Activated CD4-positive, CD25-positive, alpha-beta regulatory T cell treated with anti-CD3 and anti-CD28 coated beads, Interleukin-2, amount 50 U/mL, for 24 hours (primary cell): ENCODE measurements at regions not wholly inside any gene's neighbourhood (a gene's known extent, or its start where the extent isn't known, plus 50 kb on each side); places are given as distances from the start of the nearest gene placed in this dataset.
A peak's percentile ranks its signal among the peaks of the same experiment; 100 is the strongest.

Source experiments
- ATAC-seq, 2 donors: fragments of 150-1000 bp; cut with Tn5 transposase; one replicate each; pipeline ENCODE4 v1.10.0; 2021; ENCODE audit warnings: mild to moderate bottlenecking in 1 of 2, moderate library complexity in 1 of 2

DNA sequence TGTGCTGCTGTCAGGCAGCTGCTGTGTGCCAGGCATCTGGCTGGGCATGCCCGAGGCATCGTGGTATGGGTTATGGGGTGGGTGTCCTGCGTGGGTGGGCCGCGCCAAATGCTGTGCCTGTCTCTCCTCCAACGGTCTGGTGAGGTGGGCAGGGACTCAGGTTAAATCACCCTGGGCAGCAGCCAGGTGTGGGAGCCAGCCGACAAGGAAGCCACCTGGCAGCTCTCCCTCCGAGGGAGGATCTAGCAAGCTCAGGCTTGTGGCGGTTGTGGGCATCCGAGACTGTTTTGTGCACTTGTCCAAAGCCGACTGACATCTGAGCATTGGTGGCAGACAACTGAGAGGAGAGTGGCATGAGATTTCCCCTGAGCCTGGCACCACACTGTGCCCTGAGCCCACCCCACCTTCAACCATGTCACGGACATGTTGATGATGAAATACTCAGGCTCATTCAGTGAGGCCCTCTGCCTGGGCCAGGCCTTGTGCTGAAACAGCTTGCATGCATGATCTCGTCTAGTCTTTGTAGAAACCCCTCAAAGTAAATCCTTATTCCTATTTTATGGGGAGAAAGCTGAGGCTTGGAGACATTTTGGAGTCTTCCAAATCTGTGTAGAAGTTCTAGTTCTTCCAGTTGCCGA, 181.8 kb upstream of the MYL2 start:
- ATAC-seq: no peak

DNA sequence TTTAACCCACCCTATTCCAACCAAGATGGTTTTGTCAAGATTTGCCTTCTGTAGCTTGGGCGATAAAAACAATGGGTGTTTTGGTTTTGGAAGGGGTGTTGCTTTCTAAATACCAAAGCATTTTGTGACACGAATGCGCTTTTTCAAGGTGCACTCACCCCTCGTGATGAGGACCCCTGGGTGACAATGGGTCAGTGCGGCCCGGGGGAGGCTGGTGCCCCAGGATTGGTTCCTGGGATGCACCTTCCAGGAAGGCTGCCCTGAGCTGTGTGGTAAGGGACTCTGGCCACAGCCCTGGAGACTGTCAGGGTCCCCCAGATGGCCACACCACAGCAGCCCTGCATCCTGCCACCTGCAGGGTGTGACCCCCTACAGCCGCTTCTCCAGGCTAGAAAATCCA, 180.6 kb upstream of the MYL2 start:
- no peak for ATAC-seq

DNA sequence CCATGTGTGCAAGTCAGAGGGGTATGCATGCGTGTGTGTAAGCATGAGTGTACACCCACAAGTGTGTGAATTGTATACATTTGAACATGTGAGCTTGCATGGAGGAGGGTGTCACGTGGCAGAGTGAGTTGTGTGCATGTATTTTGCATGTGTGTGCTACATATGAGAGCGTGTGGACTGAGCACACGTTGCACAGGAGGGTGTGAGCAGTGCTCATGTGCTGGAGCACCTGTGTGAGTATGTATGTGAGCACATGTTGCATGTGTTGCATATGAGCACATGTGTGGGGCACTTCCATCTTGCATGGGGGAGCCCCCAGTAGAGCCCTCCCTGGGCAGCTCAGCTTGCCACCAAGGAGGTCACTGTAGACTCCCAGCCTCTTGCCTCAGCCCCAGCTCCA, 180.2 kb upstream of the MYL2 start:
- ATAC-seq: no peak

DNA sequence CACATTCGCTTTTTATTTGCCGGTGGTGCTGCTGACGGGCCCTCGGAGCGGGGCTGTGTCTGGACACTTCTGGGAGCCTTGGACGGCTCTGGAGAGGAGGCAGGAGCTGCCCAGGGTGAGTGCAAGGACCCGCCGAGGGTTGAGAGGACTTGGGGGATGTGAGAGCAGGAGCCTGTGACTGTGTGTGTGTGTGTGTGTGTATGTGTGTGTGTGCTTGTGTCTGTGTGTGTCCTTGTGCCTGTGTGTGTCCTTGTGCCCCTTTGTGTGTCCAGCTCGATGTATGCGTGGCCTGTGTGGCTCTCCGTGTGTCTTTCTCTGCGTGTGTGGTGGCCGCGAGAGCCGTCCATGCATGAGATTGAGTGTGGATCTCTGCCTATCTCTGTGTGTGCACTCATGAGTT, 179.6 kb upstream of the MYL2 start:
- no peak for ATAC-seq

DNA sequence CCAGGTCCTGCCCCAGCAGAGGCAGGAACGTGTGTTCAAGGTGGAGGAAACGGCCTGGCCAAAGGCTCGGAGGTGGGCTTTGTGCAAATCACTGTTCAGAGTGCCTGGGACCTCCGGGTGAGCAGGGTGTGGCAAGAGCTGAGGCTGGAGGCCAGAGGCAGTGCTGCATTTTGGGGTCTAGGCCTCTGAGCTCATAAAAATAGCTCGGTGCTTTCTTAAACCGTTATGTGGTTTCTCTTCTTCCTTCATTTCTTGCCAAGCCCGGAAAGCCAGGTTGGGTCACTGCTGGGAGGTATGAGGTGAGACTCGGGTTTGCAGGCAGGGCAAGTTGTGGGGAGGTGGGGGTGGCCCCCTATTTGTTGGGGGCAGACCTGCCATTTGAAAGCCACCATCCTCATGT, 178.8 kb upstream of the MYL2 start:
- no peak for ATAC-seq

DNA sequence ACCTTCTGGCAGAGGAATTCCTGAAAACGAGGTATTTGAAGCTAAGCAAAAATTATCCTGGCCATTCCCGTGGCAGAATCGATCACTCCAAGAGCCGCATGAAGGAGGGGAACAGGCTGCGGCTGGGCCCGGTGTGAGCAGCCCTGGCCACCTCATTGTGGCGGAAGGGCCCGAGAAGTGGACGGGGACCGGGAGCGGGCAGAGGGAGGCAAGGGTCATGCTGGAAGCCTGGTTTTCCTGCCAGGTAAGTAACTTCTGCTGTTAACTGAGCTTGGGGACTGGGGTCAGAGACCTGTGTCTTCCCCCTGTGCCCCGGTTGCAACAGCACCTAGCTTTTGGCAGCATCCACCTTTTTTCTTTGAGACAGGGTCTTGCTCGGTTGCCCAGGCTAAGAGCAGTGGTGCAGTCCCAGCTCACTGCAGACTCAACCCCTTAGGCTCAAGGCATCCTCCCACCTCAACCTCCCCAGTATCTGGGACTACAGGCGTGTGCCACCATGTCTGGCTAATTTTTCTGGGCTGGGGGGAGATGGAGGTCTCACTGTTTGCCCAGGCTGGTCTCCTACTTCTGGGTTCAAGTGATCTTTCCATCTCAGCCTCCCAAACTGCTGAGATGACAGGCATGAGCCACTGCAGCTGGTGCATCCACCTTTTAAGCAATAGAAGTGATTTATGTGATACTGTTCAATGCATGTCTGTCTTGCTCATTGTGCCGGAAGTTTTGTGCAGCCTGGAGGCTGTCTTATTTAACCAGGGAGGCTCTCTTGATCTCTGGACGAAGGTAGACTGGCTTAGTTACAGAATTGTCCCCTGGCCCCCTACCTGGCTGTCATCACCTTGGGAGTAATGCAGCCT, 174.0 kb upstream of the MYL2 start:
- no peak for ATAC-seq

DNA sequence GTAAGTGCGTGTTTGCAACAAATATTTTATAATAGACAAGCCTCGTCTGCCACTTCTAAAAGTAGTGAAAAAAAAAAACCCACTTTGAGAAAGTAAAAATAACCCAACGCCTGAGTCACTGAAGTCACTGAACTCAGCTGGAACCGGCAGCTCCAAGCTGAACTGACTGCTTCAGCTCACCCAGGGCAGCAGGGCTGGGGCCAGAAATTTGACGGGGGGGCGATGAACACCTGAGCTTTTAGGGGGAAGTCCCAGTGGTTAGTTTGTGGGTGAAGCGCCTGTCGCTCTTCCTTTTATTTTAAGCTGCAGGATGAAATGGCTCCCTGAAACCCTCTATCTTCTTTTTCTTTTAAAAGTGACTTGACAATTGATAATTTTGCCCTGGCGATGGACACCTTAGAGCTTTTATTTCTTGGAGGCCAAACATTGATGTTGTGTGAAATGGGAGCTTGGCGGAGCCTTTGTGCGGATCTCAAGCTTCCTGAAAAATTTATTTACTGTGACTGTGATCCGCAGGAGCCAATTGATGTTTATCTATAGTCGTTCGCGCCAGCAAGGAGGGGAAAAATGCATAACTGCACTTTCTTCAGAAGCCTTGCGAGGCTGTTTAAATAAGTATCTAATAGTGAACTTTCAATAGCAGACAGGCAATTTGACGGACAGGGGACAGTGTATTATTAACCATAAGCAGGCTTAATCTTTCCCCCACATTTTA, 173.2 kb upstream of the MYL2 start:
- peak in 1 of 2 donors; percentile 61 for ATAC-seq

DNA sequence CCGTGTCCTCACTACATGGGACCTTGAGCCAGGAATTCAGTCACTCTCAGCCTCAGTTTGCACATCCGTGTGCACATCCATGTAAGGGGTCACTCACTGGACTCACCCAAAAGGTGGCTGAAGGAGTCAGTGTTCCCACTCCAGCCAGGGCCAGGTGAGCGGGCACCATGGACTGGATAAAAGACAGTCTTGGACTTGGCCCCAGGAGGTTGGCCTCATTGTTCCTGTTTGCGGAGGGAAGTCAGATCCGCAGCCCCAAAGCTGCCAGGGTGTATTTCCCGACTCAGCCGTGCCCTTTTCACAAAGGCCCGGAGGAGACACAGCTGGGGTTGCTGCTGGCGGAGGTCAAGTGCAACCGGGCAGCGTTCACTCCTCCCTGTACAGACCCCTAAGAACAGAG, 170.7 kb upstream of the MYL2 start:
- ATAC-seq: no peak

DNA sequence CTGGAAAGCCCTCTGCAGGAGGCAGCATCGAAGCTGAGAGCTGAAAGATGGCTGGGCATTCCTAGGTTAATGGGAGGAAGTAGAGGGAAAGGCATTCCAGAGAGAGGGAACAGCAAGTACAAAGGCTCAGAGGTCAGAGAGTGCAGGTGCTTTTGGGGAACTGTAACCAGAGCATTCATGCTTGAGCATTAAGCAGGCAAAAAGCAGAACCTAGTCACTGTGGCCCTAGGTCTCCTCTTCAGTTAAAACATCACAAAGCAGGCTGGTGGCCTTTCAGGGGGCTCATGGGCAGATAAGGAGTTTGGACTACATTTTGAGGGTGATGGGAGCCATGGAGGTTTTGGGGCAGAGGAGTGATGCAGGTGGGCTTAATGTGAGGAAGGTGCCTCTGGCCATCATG, 169.2 kb upstream of the MYL2 start:
- no peak for ATAC-seq

DNA sequence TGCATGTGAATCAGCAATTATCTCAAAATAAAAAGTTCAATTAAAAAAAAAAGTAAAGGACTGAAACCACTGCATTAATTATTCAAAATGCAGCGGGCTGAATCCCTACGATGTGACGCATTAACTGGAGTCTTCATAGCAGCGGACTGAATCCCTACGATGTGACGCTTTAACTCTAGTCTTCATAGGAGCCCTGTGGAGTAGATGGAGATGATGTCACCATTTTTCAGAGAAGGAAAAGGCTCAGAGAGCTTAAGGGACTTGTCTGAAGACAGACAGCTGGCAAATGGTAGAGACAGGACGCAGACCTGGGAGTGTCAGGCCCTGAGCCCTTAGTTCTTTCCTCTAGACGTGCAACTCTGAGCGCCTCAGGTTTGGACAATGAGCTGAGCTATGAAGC, 168.0 kb upstream of the MYL2 start:
- no peak for ATAC-seq

DNA sequence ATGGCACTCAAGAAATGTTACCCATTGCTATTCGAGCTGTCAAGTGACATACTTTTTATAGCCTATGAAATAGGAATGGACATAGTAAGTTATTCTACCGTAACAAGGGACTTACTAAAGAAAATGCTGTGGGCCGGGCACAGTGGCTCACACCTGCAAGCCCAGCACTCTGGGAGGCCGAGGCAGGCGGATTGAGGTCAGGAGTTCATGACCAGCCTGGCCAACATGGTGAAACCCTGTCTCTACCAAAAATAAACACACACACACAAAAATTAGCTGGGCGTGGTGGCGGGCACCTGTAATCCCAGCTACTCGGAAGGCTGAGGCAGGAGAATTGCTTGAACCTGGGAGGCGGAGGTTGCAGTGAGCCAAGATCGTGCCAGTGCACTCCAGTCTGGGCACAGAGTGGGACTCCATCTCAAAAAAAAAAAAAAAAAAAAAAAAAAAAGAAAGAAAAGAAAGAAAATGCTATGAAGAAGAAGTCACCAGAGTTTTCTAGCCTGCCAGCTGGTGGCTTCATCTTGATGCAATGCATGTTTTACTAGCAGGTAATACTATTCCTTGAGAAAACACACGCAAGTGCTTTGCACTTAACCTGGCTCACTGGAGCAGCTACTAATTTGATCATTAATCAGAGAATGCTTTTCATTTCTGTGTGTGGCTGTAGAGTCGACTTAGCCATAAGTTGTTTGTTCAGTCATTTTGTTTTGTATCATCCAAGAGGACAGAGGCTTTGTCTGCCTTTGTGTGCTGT, 166.7 kb upstream of the MYL2 start:
- no peak for ATAC-seq

DNA sequence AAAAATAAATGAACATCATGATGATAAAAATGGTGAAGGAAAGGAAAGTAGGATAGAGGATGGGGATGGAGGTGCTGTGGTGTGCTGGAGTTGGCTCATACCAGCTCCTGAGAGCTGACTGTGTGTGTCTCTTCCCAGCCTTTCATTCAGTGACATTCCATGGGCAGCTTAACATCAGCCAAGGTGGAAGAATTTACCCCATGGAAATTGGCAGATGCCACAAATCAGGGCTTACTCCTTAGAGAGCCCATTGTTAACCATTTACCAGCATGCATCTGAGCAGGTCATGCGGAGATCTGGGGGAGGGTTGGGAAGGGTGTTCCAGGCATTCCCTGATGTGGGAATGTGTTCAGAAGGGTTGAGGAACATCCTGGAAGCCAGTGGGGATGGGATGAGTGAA, 164.7 kb upstream of the MYL2 start:
- ATAC-seq: no peak

DNA sequence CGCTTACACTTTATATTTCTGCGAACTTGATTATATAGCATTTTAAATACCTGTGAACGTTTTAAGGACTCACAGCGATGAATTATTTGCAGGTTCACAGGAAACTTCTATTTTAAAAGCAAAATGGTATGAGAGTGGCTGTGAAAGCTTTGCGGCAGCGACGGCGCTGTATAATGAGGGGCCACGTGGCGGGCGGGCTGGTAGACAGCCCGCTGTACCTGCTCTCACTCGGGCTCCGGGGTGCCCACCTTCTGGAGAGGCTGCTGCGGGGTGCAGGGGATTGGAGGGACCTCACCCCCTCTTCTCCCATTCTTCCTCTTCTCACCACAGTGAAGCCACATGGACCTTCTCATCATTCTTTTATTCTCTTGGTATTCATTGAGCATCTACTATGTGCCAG, 164.2 kb upstream of the MYL2 start:
- no peak for ATAC-seq

DNA sequence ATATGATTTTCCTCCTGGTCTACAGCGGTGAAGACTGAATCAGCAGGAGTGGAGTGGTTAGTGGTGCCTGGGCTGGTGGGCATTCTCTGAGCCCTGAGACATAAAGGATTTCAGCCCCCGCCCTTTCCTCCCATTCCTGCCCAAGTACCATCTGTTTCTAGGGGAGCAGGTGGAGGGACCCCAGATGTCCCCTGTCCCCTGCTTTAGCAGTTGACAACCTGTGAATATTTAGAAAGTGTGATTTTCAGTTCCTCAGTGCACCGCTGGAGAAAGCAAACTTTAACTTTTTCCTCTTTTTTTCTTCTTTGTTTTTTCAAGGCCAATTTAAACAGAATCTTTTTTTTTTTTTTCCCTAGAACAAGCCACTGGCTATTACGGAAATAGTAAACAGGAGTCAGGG, 163.8 kb upstream of the MYL2 start:
- ATAC-seq: no peak

DNA sequence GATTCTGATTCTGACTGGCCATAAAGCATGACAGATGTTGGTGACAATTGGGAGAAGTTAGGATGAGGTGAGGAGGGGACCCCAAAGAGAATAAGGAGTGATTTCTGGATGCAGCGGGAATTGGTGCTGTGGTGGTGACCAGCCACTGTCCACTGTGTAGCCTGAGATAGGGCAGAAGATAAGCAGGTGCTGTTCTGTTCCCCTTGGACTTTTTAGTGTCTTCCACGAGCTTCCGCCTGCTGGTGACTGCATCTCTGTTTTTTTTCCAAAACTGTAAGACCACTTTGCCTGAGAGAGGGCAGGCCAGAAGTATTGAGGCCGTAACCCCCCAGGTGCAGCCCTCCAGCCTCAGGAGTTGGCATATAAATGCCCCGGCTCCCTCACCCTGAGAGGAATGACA, 161.2 kb upstream of the MYL2 start:
- ATAC-seq: no peak

DNA sequence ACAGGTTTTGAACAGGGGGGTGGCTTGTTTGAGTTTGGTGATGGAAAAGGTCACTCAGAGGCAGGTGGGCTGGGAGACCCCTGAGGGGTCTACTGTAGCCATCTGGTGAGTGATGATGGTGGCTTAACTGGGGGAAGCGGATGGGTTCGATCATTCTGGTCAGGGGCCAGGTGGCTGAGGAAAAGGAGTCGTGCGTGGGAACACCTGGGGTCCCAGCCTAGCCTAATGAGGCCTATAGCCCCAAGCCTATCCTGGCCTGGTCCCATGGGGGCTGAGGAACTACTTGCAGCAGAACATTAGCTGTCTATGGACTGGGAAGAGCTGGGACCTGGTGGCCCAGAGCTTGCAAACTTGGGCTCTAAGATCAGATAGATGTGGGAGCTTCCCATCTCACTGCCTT, 158.4 kb upstream of the MYL2 start:
- no peak for ATAC-seq

DNA sequence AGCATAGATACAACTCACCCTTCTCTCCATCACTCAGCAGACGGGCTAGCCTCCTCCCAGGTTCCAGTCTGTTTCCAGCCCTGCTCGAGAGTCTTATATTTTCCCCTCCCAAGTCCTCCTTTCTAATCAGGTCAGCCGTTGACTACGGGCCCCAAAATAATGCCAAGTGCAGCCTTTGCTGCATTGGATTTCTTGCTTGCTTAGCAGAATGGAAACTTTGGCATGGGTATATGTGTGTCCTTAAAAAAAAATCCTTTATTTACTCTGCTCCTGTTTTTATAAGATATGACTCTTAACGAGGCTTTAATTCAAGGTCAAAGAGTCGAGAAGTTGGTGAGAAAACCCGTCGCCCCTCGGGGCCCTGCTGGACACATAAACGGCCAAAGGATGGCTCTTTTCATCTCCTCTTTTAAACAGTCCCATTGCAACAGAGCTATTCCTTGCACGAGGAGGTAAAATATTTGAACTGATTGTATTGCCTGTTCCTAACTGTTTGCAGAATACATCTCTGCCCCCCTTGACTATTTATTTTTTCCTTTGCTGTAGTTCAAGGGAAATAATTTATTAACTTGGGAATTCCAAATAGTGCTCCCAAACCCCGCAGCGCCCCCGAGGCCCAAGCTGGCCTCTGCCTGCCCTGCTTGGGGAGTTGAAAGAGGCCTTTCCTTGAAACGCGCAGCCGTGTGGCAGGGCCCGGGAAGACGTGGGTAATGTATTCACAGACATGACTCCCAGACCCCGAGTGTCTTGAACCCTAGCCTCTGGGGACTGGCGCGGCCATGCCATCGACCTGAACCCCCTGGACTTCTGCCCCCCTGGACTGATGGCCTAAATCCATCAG, 156.5 kb upstream of the MYL2 start:
- ATAC-seq: no peak

DNA sequence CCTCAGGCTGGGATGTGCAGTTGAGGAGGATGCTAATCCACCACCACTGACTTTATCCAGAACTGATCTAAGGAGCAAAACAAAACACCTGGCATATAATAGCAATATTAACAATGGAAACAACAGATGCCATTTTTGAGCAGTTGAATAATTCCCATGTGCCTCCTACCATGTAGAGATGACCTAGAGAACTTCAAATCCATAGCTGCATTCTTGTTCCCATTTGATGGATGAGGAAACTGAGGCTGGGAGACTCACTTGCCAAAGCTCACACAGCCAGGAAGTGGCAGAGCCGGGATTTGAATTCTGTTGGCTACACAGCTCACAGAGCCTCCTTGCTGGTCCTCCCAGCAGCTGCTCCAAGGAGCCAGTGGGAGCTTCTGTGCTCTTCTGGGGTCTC, 155.8 kb upstream of the MYL2 start:
- no peak for ATAC-seq

DNA sequence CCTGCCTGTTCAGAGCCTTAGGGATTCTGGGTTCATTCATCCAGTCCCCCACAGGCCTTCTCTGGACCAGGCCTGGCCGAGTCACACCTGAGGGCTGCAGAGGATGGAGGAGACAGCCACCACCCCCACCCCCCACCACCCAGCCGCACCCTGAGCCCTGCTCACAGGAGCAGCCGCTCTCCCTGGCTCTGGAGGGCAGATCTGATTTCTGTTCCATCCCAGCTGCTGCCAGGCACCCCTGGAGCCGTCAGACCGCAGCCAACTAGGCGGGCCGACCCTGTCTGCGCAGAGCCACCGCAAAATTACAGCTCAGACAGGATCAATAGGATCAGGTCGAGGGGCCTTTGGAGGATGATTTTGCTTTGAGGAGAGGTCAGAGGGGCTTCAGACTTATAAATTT, 154.6 kb upstream of the MYL2 start:
- no peak for ATAC-seq

DNA sequence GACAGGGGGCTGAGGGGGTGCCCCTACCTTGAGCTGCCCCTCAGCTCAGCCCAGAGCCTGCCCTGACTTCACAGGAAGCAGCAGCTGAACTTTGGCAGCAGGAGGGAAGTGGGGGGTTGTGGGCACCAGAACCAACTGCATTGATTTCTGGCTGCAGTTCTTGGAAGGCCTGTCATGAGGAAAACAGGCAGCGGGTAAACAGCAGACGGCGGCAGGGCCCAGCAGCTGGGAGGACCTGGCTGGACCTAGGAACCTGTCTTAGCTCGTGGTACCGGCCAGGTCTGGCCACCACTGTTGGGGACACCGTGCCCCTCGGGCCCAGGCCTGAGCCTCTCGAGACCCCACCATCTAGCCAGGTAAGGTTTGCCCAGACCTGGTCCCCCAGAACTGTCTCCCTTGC, 154.2 kb upstream of the MYL2 start:
- no peak for ATAC-seq

DNA sequence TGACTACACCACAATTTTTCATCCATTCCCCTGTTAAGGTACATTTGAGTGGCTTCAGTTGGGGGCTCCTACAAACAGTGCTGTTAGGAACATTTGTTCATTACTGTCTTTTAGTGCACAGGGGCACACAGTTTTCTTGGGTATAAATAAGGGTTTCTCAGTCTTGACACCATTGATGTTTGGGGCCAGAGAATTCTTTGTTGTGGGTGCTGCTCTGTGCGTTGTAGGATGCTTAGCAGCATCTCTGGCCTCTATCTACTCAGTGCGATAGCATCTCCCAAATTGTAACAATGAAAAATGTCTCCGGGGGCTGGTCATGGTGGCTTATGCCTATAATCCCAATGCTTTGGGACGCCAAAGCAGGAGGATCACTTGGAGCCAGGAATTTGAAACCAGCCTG, 153.0 kb upstream of the MYL2 start:
- ATAC-seq: no peak

DNA sequence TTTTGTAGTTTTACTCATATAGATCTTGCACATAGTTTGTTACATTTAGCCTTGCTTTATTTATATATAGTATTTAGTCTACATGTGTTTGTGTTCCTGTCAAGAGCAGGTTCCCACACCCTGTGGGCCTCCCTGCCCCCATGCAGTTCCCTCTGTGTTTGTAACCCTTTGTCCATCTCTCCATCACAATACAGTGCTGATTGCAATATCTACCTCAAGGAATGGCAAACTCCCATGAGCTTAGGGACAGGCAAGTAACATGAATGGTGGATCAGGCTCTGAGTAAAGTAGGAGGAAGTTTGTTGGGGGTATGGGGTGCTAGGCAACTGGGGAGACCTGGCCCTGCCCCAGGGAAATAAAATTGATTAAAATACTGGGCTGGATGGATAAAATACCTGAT, 151.9 kb upstream of the MYL2 start:
- no peak for ATAC-seq
